ENCODE measurements at regions not wholly inside any gene's neighbourhood (a gene's known extent, or its start where the extent isn't known, plus 50 kb on each side); places are given as distances from the start of the nearest gene placed in this dataset.
"Not testable (repeated sequence)": the region's sequence is repeated elsewhere in the genome, so short reads cannot be mapped to it uniquely, and the experiment has no call there.

DNA sequence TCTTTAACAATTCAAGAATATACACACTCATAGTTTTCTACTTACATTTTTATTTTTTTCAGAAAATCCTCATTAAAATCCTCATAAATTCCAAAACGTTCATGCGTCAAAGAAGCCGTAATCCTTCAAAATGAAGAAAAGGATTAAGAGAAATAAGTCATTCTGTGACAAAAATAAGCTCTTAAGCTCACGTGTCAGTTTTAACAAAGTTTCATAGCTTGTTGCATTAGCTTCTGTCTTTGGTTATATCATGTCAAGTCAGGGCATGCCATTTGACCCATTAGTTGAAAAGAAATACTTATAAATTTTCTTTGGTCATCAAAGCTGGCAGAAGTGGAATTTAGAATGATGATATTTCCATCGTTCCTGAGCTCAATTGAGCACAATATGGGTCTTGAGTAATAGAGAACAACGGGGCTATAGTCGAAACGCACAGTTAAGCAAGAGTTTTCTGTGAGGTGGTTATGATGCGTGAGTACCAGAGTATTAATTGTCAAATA, 185.2 kb upstream of the CTSO start:
- DNase-seq, result no peak

DNA sequence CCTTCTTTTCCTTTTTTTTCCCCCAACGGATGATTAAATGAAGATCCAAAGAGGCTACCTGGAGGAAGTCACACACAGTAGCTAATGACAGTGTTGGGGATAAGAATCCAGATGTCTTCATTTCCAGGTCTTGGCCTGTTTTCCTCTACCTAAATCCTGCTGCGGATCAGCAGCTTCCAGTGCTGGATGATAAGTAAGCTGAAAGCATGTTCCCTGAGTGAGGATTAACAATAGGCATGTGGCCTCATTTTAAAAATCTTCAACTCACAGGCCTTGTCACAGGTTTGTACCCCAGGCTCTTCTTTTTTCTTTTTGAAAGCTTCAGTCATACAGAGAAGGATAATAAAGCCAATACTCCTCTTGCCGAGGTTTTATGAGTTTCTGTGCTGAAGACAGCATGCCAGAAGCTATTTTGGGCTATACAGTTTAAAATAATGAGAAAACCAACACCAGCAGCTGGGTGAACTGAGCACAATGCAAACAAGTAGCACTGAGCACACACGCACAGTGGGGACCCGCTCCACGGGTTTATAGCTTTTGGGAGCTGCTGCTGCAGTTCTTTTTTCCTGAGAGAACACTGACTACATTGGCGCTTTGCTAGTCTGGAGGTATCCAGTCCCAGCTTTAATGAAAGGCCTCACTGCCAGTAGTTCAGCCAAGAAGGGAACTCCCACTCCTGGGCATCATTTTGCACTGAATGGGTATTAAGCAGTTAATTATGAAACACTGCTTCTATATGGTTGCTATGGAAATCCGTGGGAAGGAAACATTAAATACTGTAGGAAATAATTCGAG, 184.2 kb upstream of the CTSO start:
- peak; percentile 54 for DNase-seq

DNA sequence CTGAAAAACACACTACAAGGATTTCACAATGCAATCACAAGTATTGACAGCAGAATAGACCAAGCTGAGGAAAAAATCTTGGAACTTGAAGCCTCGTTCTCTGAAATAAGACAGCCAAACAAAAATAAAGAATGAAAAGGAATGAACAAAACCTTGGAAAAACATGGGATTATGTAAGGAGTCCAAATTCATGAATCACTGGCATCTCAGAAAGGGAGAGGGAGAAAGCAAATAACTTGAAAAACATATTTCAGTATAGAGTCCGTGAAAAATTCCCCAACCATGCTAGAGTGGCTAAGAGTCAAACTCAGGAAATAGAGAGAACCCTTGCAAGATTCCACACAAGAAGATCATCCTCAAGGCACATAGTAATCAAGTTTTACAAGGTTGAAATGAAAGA, 178.5 kb upstream of the CTSO start:
- DNase-seq, result no peak

DNA sequence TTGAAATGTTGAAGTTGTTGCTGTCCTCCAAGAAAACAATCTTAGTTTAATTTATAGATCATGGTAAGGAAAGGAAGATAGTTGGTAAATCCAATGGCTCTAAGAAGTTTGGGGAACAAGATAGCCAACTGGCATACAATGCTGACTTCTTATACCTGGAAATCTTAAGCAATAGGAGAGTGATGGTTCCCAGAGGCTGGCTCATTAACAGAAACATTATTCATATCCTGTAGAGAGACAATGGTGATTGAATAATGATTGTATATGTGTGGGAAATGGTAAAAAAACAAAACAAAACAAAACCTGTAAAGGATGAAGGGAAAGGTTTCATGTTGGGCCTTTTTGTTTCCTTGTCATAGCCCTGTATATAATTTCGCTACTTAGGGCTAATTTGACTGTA, 174.9 kb upstream of the CTSO start:
- DNase-seq, result no peak

DNA sequence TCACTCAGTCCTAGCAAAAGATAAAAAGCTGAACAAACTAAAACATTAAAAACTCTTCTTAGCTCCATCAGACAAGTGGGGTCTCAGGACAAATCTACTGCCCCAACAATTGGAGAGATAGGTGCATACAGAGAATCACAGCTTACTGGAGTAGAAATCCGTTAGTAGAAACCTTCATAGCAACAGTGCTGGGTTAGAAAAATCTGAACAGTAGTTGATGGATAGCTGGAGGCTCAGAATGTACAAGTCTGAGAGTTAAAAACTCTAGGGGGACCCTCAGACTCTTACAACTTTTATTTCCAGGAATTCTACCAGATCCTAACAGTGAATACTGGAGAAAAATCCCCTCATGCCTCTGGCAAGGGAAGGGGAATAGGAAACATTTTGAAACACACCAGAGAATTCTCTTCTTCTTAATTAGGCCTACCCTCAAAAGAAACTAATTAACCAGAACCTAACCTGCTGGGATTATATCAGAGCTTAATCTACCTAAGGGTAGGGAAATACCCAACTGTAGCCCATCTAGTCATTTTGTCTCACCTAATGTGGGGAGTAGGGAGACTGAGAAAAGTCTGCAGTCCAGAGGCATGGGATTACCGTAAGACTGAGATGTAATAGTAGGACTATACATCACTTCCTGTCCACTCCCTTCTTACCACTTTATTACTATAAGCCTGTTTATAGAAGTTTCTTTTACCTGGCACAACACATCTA, 165.0 kb upstream of the CTSO start:
- DNase-seq, result no peak

DNA sequence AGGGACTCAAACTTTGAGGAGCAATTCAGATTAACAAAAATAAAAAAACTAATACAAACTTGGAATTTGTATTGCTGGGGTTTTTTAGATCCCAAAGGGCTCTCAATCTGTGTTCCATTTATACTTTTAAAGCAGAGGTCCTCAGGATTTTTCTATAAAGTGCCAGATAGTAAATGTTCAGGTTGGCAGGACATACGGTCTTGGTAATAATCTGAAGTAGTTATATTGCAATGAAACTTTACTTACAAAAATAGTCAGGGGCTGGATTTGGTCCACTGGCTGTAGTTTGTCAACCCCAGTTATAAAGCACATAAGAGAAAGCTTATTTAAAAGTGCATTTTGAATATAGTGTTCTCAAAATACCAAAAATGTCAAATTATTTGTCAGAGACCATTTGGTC, 164.1 kb upstream of the CTSO start:
- DNase-seq, result no peak

DNA sequence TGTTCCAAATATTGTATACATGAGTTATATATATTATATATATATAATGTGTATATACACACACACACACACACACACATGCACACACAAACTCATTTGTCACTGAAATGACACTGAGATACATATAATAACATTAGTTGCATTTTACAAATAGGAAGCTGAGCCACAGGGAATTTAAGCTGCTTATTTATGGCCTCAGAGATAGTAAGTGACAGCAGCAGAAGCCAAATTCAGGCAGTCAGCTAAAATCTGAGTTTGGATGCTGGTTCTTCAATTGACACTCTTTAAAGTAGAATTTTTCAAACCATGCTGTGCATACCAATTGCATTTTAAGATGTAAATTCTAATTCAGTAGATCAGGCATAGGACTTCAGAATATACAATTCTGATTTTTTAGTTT, 163.3 kb upstream of the CTSO start:
- no peak for DNase-seq

DNA sequence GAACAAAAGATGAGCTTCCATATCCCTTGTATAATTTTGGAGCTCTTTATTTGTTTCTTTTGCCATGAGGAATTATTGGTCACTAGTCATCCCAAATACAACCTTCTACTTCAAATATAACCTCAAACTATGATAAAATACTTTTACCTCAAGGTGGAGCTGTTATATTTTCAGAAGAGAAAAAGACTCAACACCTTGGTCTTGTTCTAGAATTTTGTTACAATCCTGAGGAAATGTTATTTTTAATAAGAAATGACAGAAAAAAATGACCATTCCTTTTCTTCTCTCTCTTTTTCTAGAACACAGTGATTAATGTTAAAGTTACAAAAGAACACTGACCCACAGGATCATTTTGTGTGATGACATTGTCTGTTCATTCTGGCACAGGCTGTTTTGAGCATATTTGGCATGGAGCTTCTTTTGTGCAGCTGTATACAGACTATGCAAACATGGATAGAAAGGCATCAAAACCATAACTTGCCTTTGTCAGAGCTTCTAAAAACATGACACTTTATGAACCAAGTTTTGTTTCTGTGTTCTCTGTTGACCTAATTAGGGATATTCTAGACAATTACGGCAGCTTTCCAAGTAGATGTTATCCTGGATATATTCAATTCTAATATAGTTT, 159.6 kb upstream of the CTSO start:
- DNase-seq, result no peak

DNA sequence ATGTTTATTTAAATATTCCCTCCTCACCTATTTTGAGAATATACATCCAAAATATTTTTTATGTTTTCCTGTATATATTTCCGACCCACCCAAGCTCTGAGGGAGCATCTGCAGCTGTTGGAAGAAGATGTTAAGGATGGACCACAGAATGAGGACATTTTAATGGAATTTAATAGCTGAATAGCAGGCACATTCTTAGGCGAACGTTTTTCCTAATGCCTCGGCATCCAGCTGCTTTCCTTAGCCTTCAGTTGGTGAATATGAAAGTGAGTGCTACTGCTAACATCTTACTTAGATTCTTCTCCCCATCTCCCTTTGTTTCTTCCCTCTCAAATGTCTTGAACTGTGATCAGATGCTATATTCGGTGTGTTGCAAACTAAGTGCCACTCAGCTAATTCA, 158.0 kb upstream of the CTSO start:
- no peak for DNase-seq

DNA sequence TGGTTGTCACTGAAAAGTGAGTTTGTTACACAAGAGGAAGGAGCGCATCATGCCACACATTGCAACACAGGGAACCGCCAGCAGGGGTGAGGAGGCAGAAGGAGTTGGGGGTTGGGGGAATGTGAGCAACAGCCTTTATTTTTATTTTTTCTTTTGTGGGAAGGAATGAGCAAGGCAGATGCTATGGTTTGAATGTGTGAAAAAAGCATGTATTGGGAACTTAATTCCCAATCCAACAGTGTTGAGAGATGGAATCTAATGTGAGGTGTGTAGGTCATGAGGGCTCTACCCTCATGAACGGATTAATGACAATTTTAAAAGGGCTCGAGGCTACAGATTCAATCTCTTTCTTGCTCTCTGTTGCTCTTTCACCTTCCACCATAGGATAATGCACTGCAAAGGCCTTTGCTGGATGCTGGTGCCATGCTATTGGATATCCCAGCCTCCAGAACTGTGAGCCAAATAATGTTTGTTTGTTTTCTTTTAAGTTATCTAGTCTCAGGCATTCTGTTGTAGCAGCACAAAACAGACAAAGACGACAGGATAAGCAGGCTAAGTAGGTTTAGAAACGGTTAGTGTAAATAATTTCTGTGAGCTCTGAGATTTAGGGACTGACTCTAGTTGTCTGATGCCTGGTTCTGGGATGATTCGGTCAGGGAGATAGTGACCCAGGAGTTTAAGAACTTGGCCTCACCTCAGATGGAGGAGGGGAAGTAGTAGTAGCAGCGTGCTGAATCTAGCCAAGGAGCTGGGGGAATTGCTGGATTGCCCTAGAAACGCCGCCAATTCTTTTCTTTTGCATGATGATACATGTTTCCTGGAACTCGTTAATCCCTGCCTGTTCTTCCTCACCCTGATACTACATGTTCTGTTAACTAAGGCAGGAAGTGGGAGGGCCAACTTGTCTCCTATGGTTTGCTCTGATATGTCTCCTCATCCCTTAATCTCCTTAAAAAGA, 156.6 kb upstream of the CTSO start:
- DNase-seq, result no peak

DNA sequence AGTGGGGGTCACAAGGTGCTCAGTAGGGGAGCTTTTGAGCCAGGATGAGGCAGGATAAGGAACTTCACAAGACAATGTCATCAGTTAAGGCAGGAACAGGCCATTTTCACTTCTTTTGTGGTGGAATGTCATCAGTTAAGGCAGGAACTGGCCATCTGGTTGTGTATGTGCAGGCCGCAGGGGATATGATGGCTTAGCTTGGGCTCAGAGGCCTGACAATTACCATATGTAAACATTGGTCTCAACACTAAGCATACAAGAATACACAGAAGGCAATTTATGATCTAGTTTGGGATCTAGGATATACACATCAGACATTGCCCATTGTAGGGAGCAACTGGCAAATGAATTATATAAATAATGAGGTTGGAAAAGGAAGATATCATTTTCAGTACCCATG, 155.4 kb upstream of the CTSO start:
- not testable (repeated sequence) for DNase-seq

DNA sequence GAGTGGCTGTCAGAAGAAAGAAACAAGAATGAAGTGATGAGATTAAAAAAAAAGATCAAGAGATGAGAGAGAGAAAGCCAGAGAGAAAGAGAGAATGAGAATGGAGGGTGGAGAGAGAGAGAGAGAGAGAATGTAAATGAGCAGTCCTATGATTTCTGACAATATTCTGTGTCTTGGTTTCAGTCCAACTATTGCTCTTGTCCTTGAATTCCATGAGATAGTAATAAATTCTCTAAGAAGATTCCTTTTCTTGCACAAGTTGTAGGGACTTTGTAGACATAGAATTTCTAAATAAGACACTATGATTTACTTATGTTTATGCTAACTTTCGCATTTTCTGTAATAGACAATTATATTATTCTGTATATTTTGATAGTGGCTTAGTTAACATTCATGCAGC, 149.6 kb upstream of the CTSO start:
- no peak for DNase-seq

DNA sequence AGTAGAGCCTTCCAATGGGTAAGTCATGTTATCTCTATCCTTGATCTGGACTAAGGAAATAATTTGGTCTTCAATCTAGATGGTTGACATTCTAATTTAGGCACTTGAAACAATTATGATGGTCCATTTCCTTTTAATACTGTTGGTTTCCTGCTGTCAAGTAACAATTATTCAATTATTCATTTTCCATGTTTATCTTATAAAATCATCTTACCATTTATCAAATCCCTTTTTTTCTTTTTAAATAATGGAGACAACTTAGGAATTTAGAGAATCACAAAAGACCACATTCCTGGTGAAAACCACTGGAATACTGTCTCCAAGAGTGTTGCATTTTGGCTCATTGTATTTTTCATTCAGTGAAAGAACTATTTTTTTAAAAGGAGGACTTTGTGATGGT, 148.7 kb upstream of the CTSO start:
- DNase-seq, result no peak

DNA sequence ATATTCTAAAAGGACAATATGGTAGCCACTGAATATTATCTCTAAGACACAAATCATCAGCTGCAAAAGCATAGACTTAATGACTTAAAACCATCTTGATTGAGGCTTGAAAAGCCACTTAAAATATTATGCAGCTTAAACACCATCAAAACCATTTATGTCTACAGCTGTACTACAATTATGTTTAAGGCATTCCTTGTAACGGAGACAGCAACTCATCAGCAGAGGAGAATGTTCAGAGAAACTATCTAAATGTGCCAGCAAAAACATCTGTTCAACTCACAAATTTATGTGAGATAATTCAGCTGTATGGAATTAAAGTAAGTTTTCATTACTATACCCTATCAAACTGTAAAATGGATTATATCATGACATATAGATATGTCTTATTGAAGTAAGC, 147.9 kb upstream of the CTSO start:
- no peak for DNase-seq

DNA sequence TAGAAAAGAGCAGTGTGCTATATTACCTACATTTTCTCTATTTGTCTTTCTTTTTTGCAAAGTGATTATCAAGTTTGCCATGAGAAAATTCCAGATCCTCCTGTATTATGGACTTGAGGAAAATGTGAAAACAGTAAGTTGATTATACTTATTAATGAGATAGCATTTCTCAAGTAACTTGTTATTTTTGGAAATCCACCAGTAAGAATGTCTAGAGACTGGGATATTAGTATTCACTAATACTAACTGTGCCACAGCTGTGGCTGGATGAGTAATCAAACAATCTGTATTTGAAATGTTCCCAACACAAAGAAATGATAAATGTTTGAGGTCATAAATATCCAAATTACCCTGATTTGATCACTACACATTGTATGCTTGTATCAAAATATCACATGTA, 147.0 kb upstream of the CTSO start:
- DNase-seq, result no peak

DNA sequence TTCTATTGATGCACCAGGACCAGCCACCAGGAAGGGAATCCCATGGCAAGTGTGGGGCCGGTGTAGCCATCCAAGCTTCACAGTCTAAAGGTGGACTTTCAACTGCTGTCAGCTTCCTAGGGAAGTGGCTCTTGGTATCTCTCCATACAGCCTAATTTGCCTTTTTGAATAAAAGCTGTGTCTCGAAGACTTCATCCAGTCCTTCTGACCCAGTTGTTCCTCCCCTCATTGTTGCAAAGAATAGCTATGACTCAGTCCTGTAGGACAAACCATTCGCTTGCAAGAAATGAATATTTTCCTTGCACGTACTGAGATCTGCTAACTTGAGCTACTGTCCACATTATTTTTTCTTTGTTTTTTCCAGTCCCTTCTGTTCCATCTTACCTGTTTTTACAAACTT, 145.1 kb upstream of the CTSO start:
- no peak for DNase-seq

DNA sequence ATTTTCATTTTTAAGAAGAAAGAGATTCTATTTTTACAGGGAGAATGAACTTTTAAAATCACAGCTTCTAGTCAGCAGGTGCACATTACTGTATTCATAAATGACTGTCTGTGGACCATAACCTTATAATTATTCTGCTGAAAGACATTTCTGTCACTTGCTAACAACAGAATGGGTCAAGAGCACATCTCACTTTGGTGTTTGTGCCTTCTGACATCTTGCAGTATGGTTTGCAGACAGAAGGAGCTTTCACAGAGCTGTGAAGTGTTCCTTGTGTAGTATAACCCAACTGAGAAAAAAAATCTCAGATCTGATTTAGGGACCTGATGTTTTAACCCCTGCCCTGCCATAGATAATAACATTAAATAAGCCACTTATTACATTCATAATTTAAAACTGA, 131.4 kb upstream of the CTSO start:
- no peak for DNase-seq

DNA sequence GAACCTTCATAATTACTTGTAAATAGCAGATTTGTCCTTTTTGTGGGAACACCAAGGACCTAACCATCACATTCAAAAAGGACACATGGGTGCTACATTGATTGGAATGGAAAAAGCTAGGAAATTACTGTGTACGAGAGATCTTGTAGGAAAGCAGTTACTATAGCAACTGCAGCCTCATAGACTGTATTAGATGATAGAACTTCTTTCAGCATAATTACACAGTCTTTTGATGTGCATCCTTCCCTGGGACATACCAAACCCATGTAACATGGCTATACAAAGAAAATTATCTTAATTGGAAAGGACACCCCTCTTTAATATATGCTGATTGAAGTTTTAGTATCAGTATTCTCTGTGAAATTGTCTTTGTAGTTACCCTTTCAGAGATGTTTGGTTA, 130.7 kb upstream of the CTSO start:
- DNase-seq, result no peak

DNA sequence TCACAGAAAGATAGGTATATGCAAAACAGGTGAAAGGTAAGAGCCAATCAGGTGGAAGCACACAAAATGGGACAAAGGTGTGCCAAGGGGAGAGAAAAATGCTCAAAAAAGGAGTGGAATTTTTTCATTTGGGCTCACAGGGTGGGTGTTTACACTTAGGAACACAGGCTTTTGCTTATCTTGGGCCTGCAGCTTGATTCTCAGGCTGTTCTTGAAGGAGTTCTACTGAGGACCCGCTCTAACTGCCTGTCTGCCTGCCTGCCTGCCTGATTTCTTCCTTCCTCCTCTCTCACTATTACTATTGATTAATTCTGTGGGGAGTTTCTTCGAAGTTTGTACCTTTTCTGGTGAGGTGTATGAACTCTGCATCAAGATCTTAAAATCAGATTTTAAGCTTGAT, 120.3 kb upstream of the CTSO start:
- no peak for DNase-seq

DNA sequence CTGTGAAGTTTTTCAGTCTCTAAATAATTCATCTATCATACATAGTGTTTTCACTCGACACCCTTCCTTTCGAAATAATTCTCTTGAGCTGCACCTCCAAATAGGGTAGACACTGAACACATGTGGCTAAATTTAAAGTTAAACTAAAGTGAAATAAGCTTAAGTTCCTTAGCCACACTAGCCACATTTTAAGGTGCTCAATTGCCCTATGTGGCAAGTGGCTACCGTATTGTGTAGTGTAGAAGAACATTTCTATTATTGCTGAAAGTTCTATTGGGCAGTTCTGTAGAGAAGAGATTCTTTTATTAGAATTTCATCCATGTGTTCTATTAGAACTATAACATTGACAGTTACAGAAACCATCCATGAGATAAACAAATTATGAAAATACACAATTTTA, 107.0 kb upstream of the CTSO start:
- DNase-seq, result no peak

DNA sequence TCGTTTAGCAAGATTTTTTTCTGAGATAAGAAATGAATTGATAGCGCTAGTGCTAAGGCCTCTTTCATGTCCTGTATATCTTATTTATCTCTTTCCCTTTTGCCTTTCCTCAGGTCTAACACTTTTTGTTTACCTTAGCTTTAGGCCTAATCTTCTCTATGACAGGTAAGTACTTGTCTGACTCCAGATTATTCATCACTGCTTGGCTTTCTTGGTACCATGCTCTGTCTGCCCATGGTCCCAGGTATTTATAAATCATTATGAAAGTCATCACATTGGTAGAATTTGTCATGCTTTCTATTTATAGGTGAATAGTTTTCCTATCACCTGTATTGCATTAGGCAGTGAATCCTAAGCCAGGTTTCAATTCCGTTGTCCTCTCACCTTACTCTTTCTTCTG, 99.5 kb upstream of the CTSO start:
- DNase-seq, result no peak

DNA sequence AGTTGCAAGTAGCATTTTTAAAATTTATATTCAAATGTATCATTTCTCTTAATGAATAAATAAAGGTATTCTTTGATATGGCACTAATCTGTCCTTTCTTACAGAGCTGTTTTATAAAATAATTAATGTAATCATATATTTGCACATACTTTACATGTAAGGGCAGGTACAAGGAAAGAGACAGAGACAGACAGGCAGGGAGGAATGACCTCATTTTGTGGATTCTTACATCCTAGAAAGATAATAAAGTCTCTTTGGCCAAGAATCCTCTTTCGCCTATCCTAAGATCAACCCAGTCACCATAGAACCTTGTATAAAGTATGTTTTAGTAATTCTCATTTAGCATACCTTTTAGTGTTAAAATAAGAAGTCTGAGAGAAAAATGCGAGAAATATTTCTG, 98.5 kb upstream of the CTSO start:
- DNase-seq, result no peak

DNA sequence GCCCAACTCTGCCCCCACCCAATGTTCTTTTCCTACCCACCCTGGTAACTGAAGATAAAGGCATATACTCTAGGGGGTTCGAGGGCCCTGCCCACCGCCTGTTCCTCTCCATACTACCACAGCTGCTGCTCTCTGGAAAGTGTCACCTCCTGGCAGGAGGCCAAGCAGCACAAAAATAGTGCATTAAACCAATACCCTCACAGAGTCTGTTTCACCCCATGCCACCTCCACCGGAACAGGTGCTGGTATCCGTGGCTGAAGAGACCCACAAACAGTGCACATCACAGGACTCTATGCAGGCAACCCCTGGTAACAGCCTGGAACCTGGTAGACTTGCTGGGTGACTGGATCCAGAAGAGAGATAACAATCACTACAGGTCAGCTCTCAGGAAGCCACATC, 85.1 kb upstream of the CTSO start:
- DNase-seq, result no peak

Measured in retina (tissue), 1 donor.